HUES6 (cell line): ENCODE measurements at regions not wholly inside any gene's neighbourhood (a gene's known extent, or its start where the extent isn't known, plus 50 kb on each side); places are given as distances from the start of the nearest gene placed in this dataset.

Experiments
- H3K27ac ChIP-seq: 2 replicates; pipeline ENCODE4 v1.7.0; 2013; ENCODE audit warnings: low read depth, mild to moderate bottlenecking, low read length, inconsistent platforms
- H3K27me3 ChIP-seq: 2 replicates; pipeline ENCODE4 v1.6.1; 2013; ENCODE audit warnings: low read length; ENCODE audit not compliant: control insufficient read depth, insufficient read depth
- H3K36me3 ChIP-seq: 2 replicates; pipeline ENCODE4 v1.6.1; 2013; ENCODE audit warnings: low read length; ENCODE audit not compliant: control insufficient read depth, insufficient read depth
- H3K4me1 ChIP-seq: 2 replicates; pipeline ENCODE4 v1.6.1; 2013; ENCODE audit warnings: low read length; ENCODE audit not compliant: control insufficient read depth, insufficient read depth
- H3K4me3 ChIP-seq: 2 replicates; pipeline ENCODE4 v1.5.1; 2013; ENCODE audit warnings: low read depth, low read length
- H3K9ac ChIP-seq: one replicate; pipeline ENCODE4 v1.6.1; 2013; ENCODE audit warnings: mild to moderate bottlenecking, low read length
- H3K9me3 ChIP-seq: 2 replicates; pipeline ENCODE4 v1.6.1; 2013; ENCODE audit warnings: low read depth, low read length; ENCODE audit not compliant: control insufficient read depth, insufficient read depth

GRCh38 chr3:29195056-29195455, 85.8 kb upstream of the RBMS3 start:
- H3K9me3 ChIP-seq: no peaks in the 10 kb centered on the region; the same call in 1 of the 2 replicates
- H3K27me3 ChIP-seq: no peaks in the 10 kb centered on the region
- no peak overlapping the region for H3K4me3 ChIP-seq
- no peak overlapping the region for H3K27ac ChIP-seq
- H3K36me3 ChIP-seq: no peaks in the 10 kb centered on the region
- no peak overlapping the region for H3K9ac ChIP-seq
- H3K4me1 ChIP-seq: no peaks in the 10 kb centered on the region

GRCh38 chr3:29201604-29202003, 79.3 kb upstream of the RBMS3 start:
- no peaks in the 10 kb centered on the region for H3K4me1 ChIP-seq
- no peak overlapping the region for H3K27ac ChIP-seq
- no peak overlapping the region for H3K4me3 ChIP-seq
- no peak overlapping the region for H3K9ac ChIP-seq
- H3K27me3 ChIP-seq: no peaks in the 10 kb centered on the region
- H3K9me3 ChIP-seq: no peaks in the 10 kb centered on the region
- no peaks in the 10 kb centered on the region for H3K36me3 ChIP-seq

GRCh38 chr3:29202378-29202777, 78.5 kb upstream of the RBMS3 start:
- H3K36me3 ChIP-seq: no peaks in the 10 kb centered on the region
- H3K27me3 ChIP-seq: no peaks in the 10 kb centered on the region
- H3K9me3 ChIP-seq: no peaks in the 10 kb centered on the region
- no peak overlapping the region for H3K27ac ChIP-seq
- H3K4me1 ChIP-seq: no peaks in the 10 kb centered on the region
- H3K9ac ChIP-seq: no peak overlapping the region
- H3K4me3 ChIP-seq: no peak overlapping the region

GRCh38 chr3:29203851-29204250, 77.0 kb upstream of the RBMS3 start:
- H3K4me3 ChIP-seq: no peak overlapping the region
- H3K27me3 ChIP-seq: no peaks in the 10 kb centered on the region
- no peaks in the 10 kb centered on the region for H3K4me1 ChIP-seq
- no peak overlapping the region for H3K27ac ChIP-seq
- no peak overlapping the region for H3K9ac ChIP-seq
- no peaks in the 10 kb centered on the region for H3K9me3 ChIP-seq
- no peaks in the 10 kb centered on the region for H3K36me3 ChIP-seq

- Histone ChIP-seq H3K27ac (no peak overlapping the region), H3K4me3 (no peak overlapping the region), H3K9ac (no peak overlapping the region)
Measured at GRCh38 chr3:29207427-29207826, 73.4 kb upstream of the RBMS3 start.

GRCh38 chr3:29212789-29213433, 68.0 kb upstream of the RBMS3 start:
- Histone ChIP-seq H3K27ac (no peak overlapping the region), H3K4me3 (no peak overlapping the region), H3K9me3 (no peaks in the 10 kb centered on the region), H3K9ac (no peak overlapping the region), H3K36me3 (no peaks in the 10 kb centered on the region), H3K27me3 (no peaks in the 10 kb centered on the region), H3K4me1 (no peaks in the 10 kb centered on the region)

More at GRCh38 chr3:29207427-29207826, 73.4 kb upstream of the RBMS3 start:
- Histone ChIP-seq H3K4me1 (no peaks in the 10 kb centered on the region), H3K36me3 (no peaks in the 10 kb centered on the region), H3K9me3 (no peaks in the 10 kb centered on the region), H3K27me3 (no peaks in the 10 kb centered on the region)

- H3K4me3 ChIP-seq: no peak overlapping the region
- H3K27ac ChIP-seq: no peak overlapping the region
- no peaks in the 10 kb centered on the region for H3K27me3 ChIP-seq
- no peaks in the 10 kb centered on the region for H3K4me1 ChIP-seq
- no peak overlapping the region for H3K9ac ChIP-seq
- no peaks in the 10 kb centered on the region for H3K36me3 ChIP-seq
- no peaks in the 10 kb centered on the region for H3K9me3 ChIP-seq
Measured at GRCh38 chr3:29214009-29214658, 66.7 kb upstream of the RBMS3 start.

- H3K27ac ChIP-seq: no peak overlapping the region
- no peaks in the 10 kb centered on the region for H3K27me3 ChIP-seq
- H3K4me1 ChIP-seq: no peaks in the 10 kb centered on the region
- H3K9me3 ChIP-seq: no peaks in the 10 kb centered on the region
- H3K9ac ChIP-seq: no peak overlapping the region
- no peak overlapping the region for H3K4me3 ChIP-seq
- H3K36me3 ChIP-seq: no peaks in the 10 kb centered on the region
Measured at GRCh38 chr3:29215948-29216347, 64.9 kb upstream of the RBMS3 start.

- Histone ChIP-seq H3K36me3 (no peaks in the 10 kb centered on the region), H3K9me3 (no peaks in the 10 kb centered on the region), H3K27me3 (no peaks in the 10 kb centered on the region), H3K4me3 (no peak overlapping the region), H3K4me1 (no peaks in the 10 kb centered on the region), H3K27ac (no peak overlapping the region), H3K9ac (no peak overlapping the region)
Measured at GRCh38 chr3:29226706-29227105, 54.2 kb upstream of the RBMS3 start.

- H3K9me3 ChIP-seq: no peaks in the 10 kb centered on the region
- H3K9ac ChIP-seq: no peak overlapping the region
- H3K27ac ChIP-seq: no peak overlapping the region
- H3K4me1 ChIP-seq: no peaks in the 10 kb centered on the region
- no peaks in the 10 kb centered on the region for H3K27me3 ChIP-seq
- H3K4me3 ChIP-seq: no peak overlapping the region
- H3K36me3 ChIP-seq: no peaks in the 10 kb centered on the region
Measured at GRCh38 chr3:29227307-29227706, 53.6 kb upstream of the RBMS3 start.
